Stimulated activated CD4-positive, alpha-beta T cell treated with anti-CD3 and anti-CD28 coated beads, Interleukin-2, amount 100 ng/mL, for 48 hours (primary cell): ENCODE measurements at regions not wholly inside any gene's neighbourhood (a gene's known extent, or its start where the extent isn't known, plus 50 kb on each side); places are given as distances from the start of the nearest gene placed in this dataset.
"Not testable (repeated sequence)": the region's sequence is repeated elsewhere in the genome, so short reads cannot be mapped to it uniquely, and the experiment has no call there.

Source experiments
- DNase-seq, 2 donors: peaks; one replicate each; pipeline ENCODE4 v3.0.0-alpha.2; 2020

DNA sequence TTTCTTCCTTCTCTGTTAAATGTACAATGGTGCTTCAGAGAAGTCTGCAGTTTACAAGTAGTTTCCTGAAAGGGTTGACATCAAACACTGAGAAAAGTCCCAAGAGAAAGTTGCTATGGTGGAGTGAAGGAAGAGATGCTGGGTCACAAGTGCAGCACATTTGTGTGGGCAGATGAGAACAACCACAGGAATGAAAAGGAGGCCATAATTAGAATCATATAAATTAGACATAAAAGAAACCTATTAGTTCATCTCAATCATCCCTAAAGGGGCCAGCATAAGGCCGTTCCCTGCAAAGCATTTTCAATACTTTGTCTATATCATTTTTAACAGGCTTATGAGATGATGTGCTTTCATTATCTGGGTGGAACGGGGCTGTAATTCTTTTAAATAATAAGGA is 359.2 kb downstream of the IRS2 start:
- no peak for DNase-seq

DNA sequence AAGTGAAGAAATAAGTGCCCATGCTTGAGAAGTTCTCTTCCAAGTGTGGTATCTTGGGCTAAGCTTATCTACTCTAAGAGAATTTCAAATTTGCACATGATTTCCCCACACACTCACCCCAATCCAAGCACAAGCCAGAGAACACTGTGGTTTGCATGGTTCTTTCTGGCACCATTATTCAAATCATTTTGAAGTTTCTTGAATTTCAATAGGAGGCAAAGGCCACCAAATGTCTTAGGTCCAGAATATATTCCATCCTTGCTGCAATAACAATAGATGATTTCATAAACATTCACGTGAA is 359.7 kb downstream of the IRS2 start:
- DNase-seq, result no peak

DNA sequence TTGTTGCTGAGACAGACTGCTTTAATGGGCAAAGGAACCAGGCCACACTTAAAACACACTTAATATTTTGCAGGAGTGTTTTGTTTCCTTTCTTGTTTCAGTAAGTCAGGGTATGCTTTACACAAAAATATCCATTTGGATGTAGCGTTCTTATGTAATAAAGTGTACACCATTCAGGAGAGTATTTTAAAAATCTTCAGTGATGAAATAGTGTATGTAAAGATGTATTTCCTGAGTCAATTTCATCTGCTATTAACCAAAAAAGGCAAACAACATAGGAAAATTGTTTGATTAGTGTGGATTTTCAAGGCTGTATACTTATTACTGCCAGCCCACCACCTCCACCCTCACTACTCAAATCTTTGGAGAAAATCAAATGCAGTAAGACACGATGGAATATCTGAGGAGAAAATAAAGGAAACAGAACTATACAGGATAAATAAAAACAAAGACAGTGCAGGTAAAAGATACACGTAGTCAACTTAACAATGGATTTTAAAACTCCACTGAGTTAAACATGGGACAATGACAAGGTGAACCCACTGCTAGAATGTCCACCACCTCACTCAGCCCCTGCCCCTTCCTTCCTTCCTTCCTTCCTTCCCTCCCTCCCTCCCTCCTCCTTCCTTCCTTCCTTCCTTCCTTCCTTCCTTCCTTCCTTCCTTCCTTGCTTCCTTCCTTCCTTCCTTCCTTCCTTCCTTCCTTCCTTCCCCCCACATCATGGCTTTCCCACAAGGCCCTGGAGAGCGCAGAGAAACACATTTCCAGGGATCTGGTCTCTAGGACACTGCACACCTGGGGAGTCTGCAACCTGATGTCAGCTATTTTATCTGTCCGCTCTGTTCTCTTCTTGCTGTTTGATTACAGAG is 360.3 kb downstream of the IRS2 start:
- no peak for DNase-seq

GRCh38 chr13:109422161-109422560 is 364.2 kb downstream of the IRS2 start:
- no peak for DNase-seq

GRCh38 chr13:109419896-109420295 is 366.5 kb downstream of the IRS2 start:
- DNase-seq, result no peak

DNA sequence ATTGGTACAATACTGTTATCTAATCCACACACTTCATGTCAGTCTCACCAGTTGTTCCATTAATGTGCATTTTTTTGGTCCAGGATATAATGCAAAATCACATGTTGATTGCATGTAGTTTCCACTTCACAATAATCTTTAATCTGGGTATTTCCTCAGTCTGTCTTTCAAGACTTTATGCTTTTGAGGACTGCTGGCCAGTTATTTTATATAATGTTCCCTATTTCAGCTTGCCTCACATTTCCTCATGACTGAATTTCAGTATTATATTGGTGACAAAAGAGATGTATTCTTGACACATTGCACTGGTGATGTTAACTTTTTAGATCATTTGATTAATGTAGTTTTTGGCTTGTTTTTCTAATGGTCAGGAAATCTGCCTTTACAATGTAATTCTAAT is 368.3 kb downstream of the IRS2 start:
- DNase-seq, result no peak

- DNase-seq, result no peak
Observed at GRCh38 chr13:109416001-109416400, 370.4 kb downstream of the IRS2 start.

DNA sequence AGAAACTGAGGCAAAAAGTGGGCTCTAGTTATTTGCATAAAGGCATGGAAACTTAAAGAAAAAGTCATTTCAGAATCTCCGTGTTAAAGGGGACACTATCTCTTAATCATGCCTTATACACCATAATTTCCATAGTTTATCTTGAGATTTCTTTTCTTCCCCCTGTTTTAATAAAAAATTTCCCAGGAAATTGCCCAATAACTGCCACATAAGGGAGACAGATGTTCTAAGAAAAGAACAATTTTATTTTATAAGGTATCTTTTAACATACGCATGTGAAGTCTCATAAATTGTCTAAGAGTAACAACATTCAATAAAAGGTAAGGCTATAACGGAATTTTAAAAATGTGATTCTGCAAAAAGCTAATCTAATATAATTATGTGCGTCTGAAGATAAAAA is 371.3 kb downstream of the IRS2 start:
- DNase-seq, result no peak

- no peak for DNase-seq
Observed at GRCh38 chr13:109412283-109412901, 374.0 kb downstream of the IRS2 start.

DNA sequence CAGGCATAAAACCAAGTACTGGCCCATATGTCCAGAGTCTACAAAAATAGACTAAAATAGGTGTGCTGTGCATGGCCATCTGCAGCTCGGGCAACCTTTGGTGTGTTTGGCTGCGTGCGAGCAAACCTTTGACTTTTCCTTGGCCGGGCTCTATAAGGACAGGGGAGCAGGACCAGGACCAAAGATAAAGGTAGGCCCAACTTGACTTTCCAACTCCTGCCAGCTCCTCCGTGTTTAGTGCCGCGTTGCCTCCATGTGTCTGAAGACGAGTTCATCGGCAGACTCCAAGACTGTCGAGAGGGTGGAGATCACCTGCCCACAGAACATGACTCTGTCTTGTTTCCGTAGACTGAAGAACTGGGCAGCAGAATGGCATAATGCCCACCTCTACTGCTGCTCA is 375.5 kb downstream of the IRS2 start:
- DNase-seq, result no peak

DNA sequence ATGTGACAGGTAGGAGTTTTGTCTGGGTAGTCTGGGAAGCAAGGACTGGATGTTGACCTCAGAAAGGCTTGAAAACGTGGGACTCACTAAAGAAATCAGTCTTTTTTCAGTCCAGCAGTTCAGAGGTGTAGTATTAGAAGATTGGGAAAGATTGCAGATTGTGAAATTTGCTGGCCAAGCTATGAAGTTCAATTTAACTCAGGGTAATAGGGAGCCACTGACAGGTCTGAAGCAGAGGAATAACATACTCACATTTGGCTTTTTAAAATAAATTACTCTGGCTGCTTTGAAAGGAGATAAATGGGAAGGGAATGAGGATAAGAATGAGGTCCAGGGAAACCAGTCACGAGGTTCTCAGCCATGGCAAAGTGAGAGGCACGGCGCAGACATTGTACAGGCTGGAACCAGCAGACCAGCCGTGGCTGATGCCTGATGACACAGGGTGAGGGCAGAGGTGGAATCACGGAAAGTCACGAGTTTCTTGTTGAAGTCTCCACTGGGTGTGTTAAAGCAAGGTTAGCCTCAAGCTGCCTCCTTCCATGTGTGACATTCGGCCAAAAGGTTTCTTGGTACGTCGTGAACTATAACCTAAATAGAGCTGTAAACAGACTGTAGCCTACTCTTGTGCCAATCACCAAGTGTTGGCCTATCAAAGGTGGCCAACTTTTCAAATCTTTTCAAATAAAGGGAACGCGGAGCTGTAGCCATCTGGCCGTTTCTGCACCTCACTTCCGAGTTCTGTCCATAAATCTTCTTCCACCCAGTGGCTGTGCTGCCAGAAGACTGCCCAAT is 377.6 kb downstream of the IRS2 start:
- DNase-seq, result no peak

- no peak for DNase-seq
Observed at GRCh38 chr13:109406376-109406992, 379.9 kb downstream of the IRS2 start.

GRCh38 chr13:109403012-109403421 is 383.4 kb downstream of the IRS2 start:
- DNase-seq, result no peak

DNA sequence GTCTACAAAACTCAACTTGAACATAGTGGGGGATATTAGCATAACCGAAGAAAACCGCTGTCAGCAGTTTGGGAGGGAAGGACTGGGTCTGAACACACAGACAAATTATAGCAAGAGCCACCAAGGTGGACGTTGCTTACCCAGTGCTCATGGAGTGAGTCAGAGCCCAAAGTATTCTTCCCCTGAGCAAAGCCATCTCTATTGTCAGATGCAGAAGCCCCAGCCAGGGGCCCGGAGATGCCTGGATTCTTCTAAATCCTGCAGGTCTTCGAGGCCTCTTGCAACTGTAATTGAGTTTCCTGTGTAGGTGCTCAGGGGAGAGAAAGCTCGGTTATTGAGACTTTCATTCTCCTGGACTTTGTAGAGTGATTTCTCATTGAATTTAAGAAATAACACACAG is 384.5 kb downstream of the IRS2 start:
- DNase-seq, result no peak

DNA sequence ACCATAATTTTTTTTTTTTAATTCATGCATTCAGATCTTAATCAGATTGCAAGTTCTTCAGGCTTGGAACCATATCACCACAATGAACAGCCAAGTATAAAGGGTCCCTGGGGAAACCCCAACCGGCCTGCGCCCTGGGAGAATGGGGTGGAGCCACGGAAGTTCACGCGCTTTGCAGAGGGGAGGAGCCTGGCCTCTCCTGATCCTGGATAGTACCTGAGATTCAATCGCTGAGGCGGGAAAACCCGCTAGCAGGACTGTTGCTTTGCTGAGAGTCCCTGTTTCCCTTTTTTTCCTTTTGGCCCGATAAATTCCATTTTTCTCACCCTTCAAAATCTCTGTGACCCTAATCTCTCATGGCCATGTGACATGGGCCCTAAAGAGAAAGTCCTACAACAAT is 385.1 kb downstream of the IRS2 start:
- DNase-seq, result no peak

DNA sequence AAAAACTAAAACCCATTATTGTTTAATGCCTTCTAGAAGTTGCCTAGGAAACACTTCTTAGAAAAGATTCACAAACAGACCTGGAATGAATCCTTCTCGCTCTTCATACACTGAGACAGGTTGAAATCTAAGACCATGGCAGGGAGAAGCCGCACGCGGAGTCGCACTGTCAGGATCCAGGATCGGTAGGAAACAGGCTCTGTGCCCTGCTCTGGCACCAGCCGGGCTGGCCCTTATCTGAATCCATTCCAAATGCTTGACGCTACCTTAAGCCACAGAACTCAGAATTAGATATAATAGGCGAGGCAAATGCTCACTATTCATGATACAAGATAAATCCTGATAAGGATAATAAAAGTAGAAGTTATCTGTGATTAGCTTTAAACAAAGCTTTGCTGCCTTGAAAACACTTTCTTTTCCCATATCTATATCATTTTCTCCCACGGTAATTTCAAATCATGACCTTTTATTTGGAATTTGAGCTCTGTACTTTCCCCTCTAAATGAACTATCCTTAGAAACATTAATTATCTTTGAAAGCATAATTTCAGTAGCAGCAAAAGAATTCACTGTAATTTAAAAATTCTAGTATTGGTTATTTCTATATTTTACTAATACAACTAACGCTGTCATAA is 385.6 kb downstream of the IRS2 start:
- no peak for DNase-seq

DNA sequence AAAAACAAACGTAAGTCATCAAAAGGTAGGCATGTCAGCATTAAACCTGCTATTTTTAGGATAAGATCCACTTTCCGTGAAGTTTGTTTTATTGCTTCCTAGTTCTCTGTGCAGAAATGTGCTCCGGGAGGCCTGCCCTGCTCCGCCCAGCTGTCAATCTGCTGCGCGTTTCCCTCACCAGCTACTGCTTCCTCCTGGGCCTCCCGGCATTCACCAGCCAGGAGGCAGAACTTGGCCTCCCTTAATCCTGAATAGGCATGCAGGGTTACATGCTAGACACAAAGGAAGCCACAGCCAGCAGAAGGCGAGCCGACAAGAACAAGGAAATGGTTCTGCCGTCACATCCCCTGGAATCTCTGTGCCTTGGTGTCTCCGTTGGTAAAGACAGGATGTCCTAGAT is 386.2 kb downstream of the IRS2 start:
- DNase-seq, result no peak

DNA sequence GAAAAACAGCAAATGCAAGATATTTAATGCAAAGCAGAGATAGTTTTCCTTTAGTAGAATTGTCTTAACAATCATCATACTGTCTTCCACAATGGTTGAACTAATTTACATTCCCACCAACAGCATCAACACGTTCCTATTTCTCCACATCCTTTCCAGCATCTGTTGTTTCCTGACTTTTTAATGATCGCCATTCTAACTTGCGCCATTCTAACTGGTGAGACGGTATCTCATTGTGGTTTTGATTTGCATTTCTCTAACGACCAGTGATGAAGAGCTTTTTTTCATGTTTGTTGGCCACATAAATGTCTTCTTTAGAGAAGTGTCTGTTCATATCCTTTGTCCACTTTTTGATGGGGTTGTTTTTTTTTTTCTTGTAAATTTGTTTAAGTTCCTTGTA is 388.3 kb downstream of the IRS2 start:
- DNase-seq, result not testable (repeated sequence)

DNA sequence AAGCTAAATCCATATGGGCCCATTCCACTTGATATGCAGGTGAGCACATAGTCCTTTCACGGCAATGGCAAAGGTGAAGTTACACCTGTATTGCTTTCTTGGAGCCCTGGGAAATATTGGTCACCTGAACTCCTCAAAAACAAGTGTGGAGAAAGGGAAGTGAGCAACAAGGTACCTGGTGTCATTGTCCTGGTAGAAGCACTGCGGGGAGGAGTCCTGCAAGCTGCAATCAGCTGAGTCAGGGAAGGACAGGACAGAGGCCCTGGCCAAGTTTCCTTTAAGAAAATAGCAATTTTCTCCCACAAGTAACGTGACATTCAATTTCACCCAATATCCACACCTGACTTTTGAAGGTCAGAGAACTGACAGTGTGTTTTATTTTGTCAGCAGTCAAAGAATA is 389.1 kb downstream of the IRS2 start:
- no peak for DNase-seq

- DNase-seq, result no peak
Observed at GRCh38 chr13:109396266-109396665, 390.1 kb downstream of the IRS2 start.

GRCh38 chr13:109395014-109395413 is 391.4 kb downstream of the IRS2 start:
- DNase-seq, result no peak

- DNase-seq, result no peak
Observed at GRCh38 chr13:109394311-109394988, 391.9 kb downstream of the IRS2 start.
